ENCODE measurements at regions not wholly inside any gene's neighbourhood (a gene's known extent, or its start where the extent isn't known, plus 50 kb on each side); places are given as distances from the start of the nearest gene placed in this dataset.

- no peak for DNase-seq
Observed at GRCh38 chr4:82071951-82072350, 301.8 kb downstream of the HNRNPD start.

- no peak for DNase-seq
Observed at GRCh38 chr4:82069883-82070638, 303.7 kb downstream of the HNRNPD start.

GRCh38 chr4:82063017-82063416 is 310.8 kb downstream of the HNRNPD start:
- no peak for DNase-seq

- DNase-seq = no peak
Observed at GRCh38 chr4:82057990-82058544, 315.7 kb downstream of the HNRNPD start.

GRCh38 chr4:82055156-82055555 is 318.6 kb downstream of the HNRNPD start:
- peak; percentile 26 for DNase-seq

- no peak for DNase-seq
Observed at GRCh38 chr4:82053396-82053795, 320.4 kb downstream of the HNRNPD start.

GRCh38 chr4:82050796-82051195 is 323.0 kb downstream of the HNRNPD start:
- DNase-seq = no peak

GRCh38 chr4:82049294-82049693 is 324.5 kb downstream of the HNRNPD start:
- DNase-seq = no peak

GRCh38 chr4:82047731-82048130 is 326.1 kb downstream of the HNRNPD start:
- no peak for DNase-seq

GRCh38 chr4:82046796-82047195 is 327.0 kb downstream of the HNRNPD start:
- DNase-seq = no peak

GRCh38 chr4:82045267-82045666 is 328.5 kb downstream of the HNRNPD start:
- DNase-seq = no peak

- peak; percentile 77 for DNase-seq
Observed at GRCh38 chr4:82044141-82044993, 329.4 kb downstream of the HNRNPD start.

GRCh38 chr4:82043809-82044137 is 330.0 kb downstream of the HNRNPD start:
- no peak for DNase-seq

GRCh38 chr4:82043081-82043808 is 330.5 kb downstream of the HNRNPD start:
- no peak for DNase-seq

- DNase-seq = no peak
Observed at GRCh38 chr4:82042042-82042441, 331.7 kb downstream of the HNRNPD start.

- DNase-seq = peak; percentile 24
Observed at GRCh38 chr4:82038936-82039335, 334.9 kb downstream of the HNRNPD start.

- peak; percentile 51 for DNase-seq
Observed at GRCh38 chr4:82036181-82036580, 337.6 kb downstream of the HNRNPD start.

- DNase-seq = no peak
Observed at GRCh38 chr4:82034878-82035277, 338.9 kb downstream of the HNRNPD start.

GRCh38 chr4:82033862-82034261 is 339.9 kb downstream of the HNRNPD start:
- DNase-seq = no peak

GRCh38 chr4:82031376-82031927 is 342.3 kb downstream of the HNRNPD start:
- DNase-seq = peak; percentile 36

- DNase-seq = peak; percentile 32
Observed at GRCh38 chr4:82017680-82018079, 356.1 kb downstream of the HNRNPD start.

- no peak for DNase-seq
Observed at GRCh38 chr4:82005158-82005557, 368.6 kb downstream of the HNRNPD start.

GRCh38 chr4:81997313-81997712 is 376.5 kb downstream of the HNRNPD start:
- DNase-seq = no peak
